Activated CD4-positive, alpha-beta T cell treated with anti-CD3 and anti-CD28 coated beads for 4 hours (primary cell): ENCODE measurements at regions not wholly inside any gene's neighbourhood (a gene's known extent, or its start where the extent isn't known, plus 50 kb on each side); places are given as distances from the start of the nearest gene placed in this dataset.
"Not testable (repeated sequence)": the region's sequence is repeated elsewhere in the genome, so short reads cannot be mapped to it uniquely, and the experiment has no call there.

Experiments
- DNase-seq, 2 donors: peaks; one replicate each; pipeline ENCODE4 v3.0.0-alpha.2; 2020

- no peak for DNase-seq
Measured at GRCh38 chr12:85575120-85576096, 260.8 kb downstream of the RASSF9 start.

- no peak for DNase-seq
Measured at GRCh38 chr12:85580562-85581168, 255.5 kb downstream of the RASSF9 start.

GRCh38 chr12:85587158-85587557 is 249.1 kb downstream of the RASSF9 start:
- no peak for DNase-seq

- no peak for DNase-seq
Measured at GRCh38 chr12:85588221-85588620, 248.0 kb downstream of the RASSF9 start.

GRCh38 chr12:85600841-85601240 is 235.4 kb downstream of the RASSF9 start:
- no peak for DNase-seq

- DNase-seq = no peak
Measured at GRCh38 chr12:85603556-85603955, 232.7 kb downstream of the RASSF9 start.

GRCh38 chr12:85606455-85606854 is 229.8 kb downstream of the RASSF9 start:
- no peak for DNase-seq

GRCh38 chr12:85609778-85610177 is 226.4 kb downstream of the RASSF9 start:
- DNase-seq = no peak

- no peak for DNase-seq
Measured at GRCh38 chr12:85610194-85610593, 226.0 kb downstream of the RASSF9 start.

- no peak for DNase-seq
Measured at GRCh38 chr12:85616201-85616600, 220.0 kb downstream of the RASSF9 start.

GRCh38 chr12:85617307-85618091 is 218.7 kb downstream of the RASSF9 start:
- DNase-seq = no peak

- no peak for DNase-seq
Measured at GRCh38 chr12:85621041-85621440, 215.2 kb downstream of the RASSF9 start.

GRCh38 chr12:85623763-85624162 is 212.4 kb downstream of the RASSF9 start:
- DNase-seq = no peak

- DNase-seq = no peak
Measured at GRCh38 chr12:85625467-85625866, 210.7 kb downstream of the RASSF9 start.

GRCh38 chr12:85626001-85626783 is 210.0 kb downstream of the RASSF9 start:
- DNase-seq = no peak

- no peak for DNase-seq
Measured at GRCh38 chr12:85626784-85627171, 209.4 kb downstream of the RASSF9 start.

- no peak for DNase-seq
Measured at GRCh38 chr12:85627584-85627983, 208.6 kb downstream of the RASSF9 start.

- not testable (repeated sequence) for DNase-seq
Measured at GRCh38 chr12:85628562-85628961, 207.6 kb downstream of the RASSF9 start.

GRCh38 chr12:85630851-85631250 is 205.4 kb downstream of the RASSF9 start:
- DNase-seq = no peak

- no peak for DNase-seq
Measured at GRCh38 chr12:85632390-85632789, 203.8 kb downstream of the RASSF9 start.

- no peak for DNase-seq
Measured at GRCh38 chr12:85633491-85633890, 202.7 kb downstream of the RASSF9 start.

GRCh38 chr12:85639834-85640233 is 196.4 kb downstream of the RASSF9 start:
- DNase-seq = no peak

GRCh38 chr12:85641796-85642195 is 194.4 kb downstream of the RASSF9 start:
- DNase-seq = no peak
